ENCODE measurements at regions not wholly inside any gene's neighbourhood (a gene's known extent, or its start where the extent isn't known, plus 50 kb on each side); places are given as distances from the start of the nearest gene placed in this dataset.

- H3K23ac ChIP-seq (ENCODE audit: insufficient read length) = no peak overlapping the region
- no peaks in the 10 kb centered on the region for H3K36me3 ChIP-seq (ENCODE audit: control insufficient read depth in 2 of 4, insufficient read depth in 4 of 4, low read length in 3 of 4)
- H2BK15ac ChIP-seq (ENCODE audit: low read length) = no peak overlapping the region
- no peak overlapping the region for H3K4me3 ChIP-seq (ENCODE audit: extremely low read depth in 1 of 4, insufficient read depth in 2 of 4, low read depth in 3 of 4, low read length in 4 of 4)
- H3K18ac ChIP-seq (ENCODE audit: extremely low read depth, low read length) = no peak overlapping the region
- no peak overlapping the region for H2BK5ac ChIP-seq (ENCODE audit: low read depth, low read length)
- H3K23me2 ChIP-seq (ENCODE audit: low read depth, low read length) = no peaks in the 10 kb centered on the region
- POLR2A ChIA-PET (ENCODE audit: partially characterized antibody) = no interaction called here
- no peaks in the 10 kb centered on the region for H3K9me3 ChIP-seq (ENCODE audit: insufficient read depth in 2 of 2, low read depth in 1 of 2, low read length in 1 of 2)
- no peak overlapping the region for H2AFZ ChIP-seq (ENCODE audit: low read length)
- no peak overlapping the region for H3K14ac ChIP-seq (ENCODE audit: insufficient read length)
- no peak overlapping the region for H3K27ac ChIP-seq (ENCODE audit: low read depth, low read length)
- no peak overlapping the region for H4K91ac ChIP-seq (replicated peaks; ENCODE audit: insufficient read length, low read length)
- H3K4ac ChIP-seq (replicated peaks; ENCODE audit: insufficient read length, low read depth, low read length) = no peak overlapping the region
- no peak overlapping the region for H3K4me2 ChIP-seq (ENCODE audit: insufficient read depth in 1 of 2, low read depth in 2 of 2, low read length in 2 of 2)
- H2BK20ac ChIP-seq (ENCODE audit: low read length) = no peak overlapping the region
- CTCF ChIA-PET (ENCODE audit: partially characterized antibody) = interaction anchor here (1.6 kb wide), 1 partner anchor 11 kb away, joined by 5 read pairs; no protein-coding TSS in a partner anchor
- H4K20me1 ChIP-seq (replicated peaks in 1 of 2; ENCODE audit: control insufficient read depth in 1 of 2, insufficient read depth in 2 of 2, low read length in 2 of 2) = no peaks in the 10 kb centered on the region
- H4K8ac ChIP-seq (ENCODE audit: extremely low read depth, insufficient read depth, low read length) = no peak overlapping the region
- H2BK120ac ChIP-seq (replicated peaks; ENCODE audit: low read depth, low read length) = no peak overlapping the region
- H3K79me2 ChIP-seq (ENCODE audit: control insufficient read depth in 1 of 2, insufficient read depth in 2 of 2, low read length in 2 of 2) = no peaks in the 10 kb centered on the region
- no peak overlapping the region for H4K5ac ChIP-seq (ENCODE audit: insufficient read length, low read depth, low read length)
- 93% methylated on average over 3 of the region's 4 CpGs; no CpG with 5 or more reads in 1 of the 2 experiments for WGBS, 2 experiments (ENCODE audit: extremely low coverage in 1 of 2, insufficient coverage in 1 of 2, insufficient read length in 1 of 2, insufficient replicate concordance in 2 of 2, low coverage in 1 of 2, low lambda C conversion rate in 2 of 2, missing lambda C conversion rate in 1 of 2)
- TF ChIP-seq SUZ12 (IDR thresholded peaks at IDR 0.05; ENCODE audit: low read length) = no peak
- TF ChIP-seq ZNF274 (IDR thresholded peaks at IDR 0.05; ENCODE audit: borderline replicate concordance, extremely low read depth, low read length) = no peak
- TF ChIP-seq POLR2A (IDR thresholded peaks at IDR 0.05; ENCODE audit: control extremely low read depth in 1 of 2, low read depth in 2 of 2, low read length in 2 of 2) = no peak
- TF ChIP-seq SP1 (IDR thresholded peaks at IDR 0.05; ENCODE audit: low read depth, low read length) = no peak
- H2BK12ac ChIP-seq (ENCODE audit: low read depth, low read length) = no peak overlapping the region
- no peak overlapping the region for H3K56ac ChIP-seq (replicated peaks; ENCODE audit: insufficient read length, low read depth, low read length)
- DNase-seq (ENCODE audit: low read depth in 1 of 2, low spot score in 2 of 2) (no peak), FAIRE-seq (no peak)
- no peak overlapping the region for H3K9ac ChIP-seq (replicated peaks in 1 of 4; ENCODE audit: extremely low read depth in 1 of 4, low read depth in 3 of 4, low read length in 3 of 4)
- H3K27me3 ChIP-seq (replicated peaks in 1 of 4; ENCODE audit: control insufficient read depth in 3 of 4, extremely low read depth in 1 of 4, insufficient read depth in 3 of 4, low read length in 3 of 4) = no peaks in the 10 kb centered on the region
- H2AK5ac ChIP-seq (ENCODE audit: low read depth, low read length) = no peak overlapping the region
- H3K4me1 ChIP-seq (replicated peaks in 1 of 4; ENCODE audit: control insufficient read depth in 3 of 4, insufficient read depth in 4 of 4, low read length in 3 of 4) = peaks cover 0 to 3% (median 2%) of the 10 kb centered on the region in 4 experiments; a peak in 4 of 7 replicates
- H3K79me1 ChIP-seq (ENCODE audit: low read depth, low read length) = no peaks in the 10 kb centered on the region
Measured at GRCh38 chr11:47923667-47924066, 56.7 kb upstream of the PTPRJ start.

Measured in H1 (cell line).